Sigmoid colon (tissue), 6 donors: ENCODE measurements at regions not wholly inside any gene's neighbourhood (a gene's known extent, or its start where the extent isn't known, plus 50 kb on each side); places are given as distances from the start of the nearest gene placed in this dataset.

Experiments used
- DNase-seq: peaks from one replicate; pipeline ENCODE4 v3.0.0-alpha.2; 2019
- H3K27ac ChIP-seq, 4 donors: fragments of 200-600 bp; sonication (generic); one replicate each; pipeline ENCODE4 v1.5.1; 2016 to 2019; ENCODE audit warnings: mild to moderate bottlenecking in 1 of 4
- H3K27me3 ChIP-seq, 3 donors: fragments of 200-600 bp; sonication (generic); one replicate each; pipeline ENCODE4 v1.5.1; 2019; ENCODE audit warnings: mild to moderate bottlenecking in 1 of 3
- H3K36me3 ChIP-seq, 4 donors: fragments of 200-600 bp; sonication (generic); one replicate each; pipeline ENCODE4 v1.5.1; 2016 to 2019
- H3K4me1 ChIP-seq, 4 donors: fragments of 200-600 bp; sonication (generic); one replicate each; pipeline ENCODE4 v1.5.1; 2017 to 2019
- H3K4me3 ChIP-seq, 4 donors: fragments of 200-600 bp; sonication (generic); one replicate each; pipeline ENCODE4 v1.5.1; 2017 to 2019; ENCODE audit warnings: mild to moderate bottlenecking in 2 of 4, moderate library complexity in 1 of 4
- H3K9me3 ChIP-seq, 4 donors: fragments of 200-600 bp in 3 of 4; sonication (generic) in 3 of 4; one replicate each; pipeline versions ENCODE4 v1.5.1 to v1.6.1; 2013 to 2019
- EP300 ChIP-seq, 4 donors: sonication (generic); formaldehyde crosslinking; IDR thresholded peaks; one replicate each; pipeline ENCODE4 v1.6.1; 2017; ENCODE audit warnings: antibody characterized with exemption in 4 of 4
- POLR2A ChIP-seq, 2 donors: fragments of 450-650 bp; IDR thresholded peaks; one replicate each; pipeline ENCODE4 v1.6.1; 2016; ENCODE audit warnings: antibody characterized with exemption in 2 of 2, mild to moderate bottlenecking in 2 of 2, moderate library complexity in 2 of 2
- POLR2AphosphoS5 ChIP-seq, 4 donors: sonication (generic); formaldehyde crosslinking; IDR thresholded peaks; one replicate each; pipeline ENCODE4 v1.6.1; 2017; ENCODE audit warnings: antibody characterized with exemption in 4 of 4
- WGBS, 2 donors: extraction: QIAGEN DNeasy Blood & Tissue Kit; methylation state at CpG; one replicate each; pipeline ENCODE4 v1.1.7; 2013; 5-methylcytosine and 5-hydroxymethylcytosine counted together
- intact Hi-C: fragments of 100-400 bp; cut with DNase I; formaldehyde crosslinking; loops from one replicate; pipeline ENCODE4 v1.15.1; 2023
- TF ChIP-seq, protein P1 (sequence below), 4 experiments: fragments of 450-650 bp in 3 of 4; fragments of 200-600 bp in 1 of 4; IDR thresholded peaks; one replicate each; pipeline ENCODE4 v1.5.1; 2016 to 2019; ENCODE audit warnings: antibody characterized with exemption in 4 of 4, mild to moderate bottlenecking in 3 of 4, moderate library complexity in 2 of 4
- donor health status: healthy with polysubstance abuse.
- donor health status: healthy.

DNA sequence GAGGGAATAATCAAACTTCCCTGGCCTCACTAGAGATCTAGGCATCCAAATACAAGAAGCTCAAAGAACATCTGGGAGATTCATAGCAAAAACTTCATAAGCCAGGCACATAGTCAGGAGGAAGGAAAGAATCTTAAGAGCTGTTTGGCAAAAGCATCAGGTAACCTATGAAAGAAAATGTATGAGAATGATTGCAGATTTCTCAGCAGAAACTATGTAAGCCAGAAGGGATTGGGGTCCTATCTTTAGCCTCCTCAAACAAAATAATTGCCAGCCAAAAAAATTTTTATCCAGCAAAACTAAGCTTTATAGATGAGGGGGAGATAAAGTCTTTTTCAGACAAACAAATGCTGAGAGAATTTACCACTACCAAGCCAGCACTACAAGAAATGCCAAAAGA lies 1036.3 kb downstream of the TBL1XR1 start:
- TF ChIP-seq POLR2A (IDR thresholded peaks at IDR 0.05), result no peak
- no peak for TF ChIP-seq POLR2AphosphoS5 (IDR thresholded peaks at IDR 0.05)
- no peak for TF ChIP-seq EP300 (IDR thresholded peaks at IDR 0.05)
- TF ChIP-seq, protein P1, sequence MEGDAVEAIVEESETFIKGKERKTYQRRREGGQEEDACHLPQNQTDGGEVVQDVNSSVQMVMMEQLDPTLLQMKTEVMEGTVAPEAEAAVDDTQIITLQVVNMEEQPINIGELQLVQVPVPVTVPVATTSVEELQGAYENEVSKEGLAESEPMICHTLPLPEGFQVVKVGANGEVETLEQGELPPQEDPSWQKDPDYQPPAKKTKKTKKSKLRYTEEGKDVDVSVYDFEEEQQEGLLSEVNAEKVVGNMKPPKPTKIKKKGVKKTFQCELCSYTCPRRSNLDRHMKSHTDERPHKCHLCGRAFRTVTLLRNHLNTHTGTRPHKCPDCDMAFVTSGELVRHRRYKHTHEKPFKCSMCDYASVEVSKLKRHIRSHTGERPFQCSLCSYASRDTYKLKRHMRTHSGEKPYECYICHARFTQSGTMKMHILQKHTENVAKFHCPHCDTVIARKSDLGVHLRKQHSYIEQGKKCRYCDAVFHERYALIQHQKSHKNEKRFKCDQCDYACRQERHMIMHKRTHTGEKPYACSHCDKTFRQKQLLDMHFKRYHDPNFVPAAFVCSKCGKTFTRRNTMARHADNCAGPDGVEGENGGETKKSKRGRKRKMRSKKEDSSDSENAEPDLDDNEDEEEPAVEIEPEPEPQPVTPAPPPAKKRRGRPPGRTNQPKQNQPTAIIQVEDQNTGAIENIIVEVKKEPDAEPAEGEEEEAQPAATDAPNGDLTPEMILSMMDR (IDR thresholded peaks at IDR 0.05), result no peak
- Histone ChIP-seq H3K27me3 (no peaks in the 10 kb centered on the region), H3K27ac (no peak overlapping the region), H3K4me1 (no peaks in the 10 kb centered on the region), H3K9me3 (peaks cover 0 to 2% (median 0%) of the 10 kb centered on the region in 4 donors), H3K4me3 (no peak overlapping the region), H3K36me3 (no peaks in the 10 kb centered on the region)
- DNase-seq, result no peak
- intact Hi-C loops, result no loop called here

DNA sequence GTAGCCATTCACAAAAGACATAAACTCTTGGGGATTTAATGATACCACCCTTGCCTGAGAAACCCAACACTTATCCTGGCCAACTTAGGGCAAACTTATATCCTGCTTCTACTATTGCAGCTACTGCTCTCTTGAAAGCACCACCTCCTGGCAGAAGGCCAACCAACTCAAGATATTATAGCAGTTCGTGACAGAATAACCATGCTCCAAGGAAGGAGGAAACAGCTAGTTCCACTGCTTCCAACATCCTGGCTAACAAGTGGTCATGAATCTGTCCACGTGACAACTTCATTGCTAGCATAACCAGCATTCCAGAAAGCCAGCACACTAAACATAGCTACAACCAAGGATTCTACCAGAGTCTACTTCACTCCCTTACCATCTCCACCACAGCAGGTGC lies 1037.5 kb downstream of the TBL1XR1 start:
- Histone ChIP-seq H3K27ac (no peak overlapping the region), H3K4me3 (no peak overlapping the region), H3K9me3 (peaks cover 0 to 2% (median 0%) of the 10 kb centered on the region in 4 donors), H3K4me1 (no peaks in the 10 kb centered on the region), H3K36me3 (no peaks in the 10 kb centered on the region), H3K27me3 (no peaks in the 10 kb centered on the region)
- no peak for DNase-seq
- intact Hi-C loops, result no loop called here
- 34 to 75% methylated on average over 2 of the region's 2 CpGs for WGBS, 2 donors
- TF ChIP-seq, protein P1 (IDR thresholded peaks at IDR 0.05), result no peak

DNA sequence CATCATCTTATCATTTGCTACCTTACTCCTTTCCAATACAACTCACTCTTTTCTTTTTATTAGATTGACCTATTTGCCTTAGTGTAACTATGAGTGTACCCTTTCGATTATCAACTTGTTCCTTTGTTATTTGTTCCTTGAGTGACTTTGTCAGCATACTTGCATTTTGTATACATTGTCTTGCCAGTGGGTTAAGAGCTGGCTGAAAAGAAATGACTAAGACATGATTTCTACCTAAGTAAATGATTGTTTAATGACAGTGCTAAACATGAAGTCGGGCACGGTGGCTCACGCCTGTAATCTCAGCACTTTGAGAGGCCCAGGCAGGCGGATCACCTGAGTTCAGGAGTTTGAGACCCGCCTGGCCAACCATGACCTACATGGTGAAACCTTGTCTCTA lies 1042.3 kb downstream of the TBL1XR1 start:
- Histone ChIP-seq H3K27me3 (no peaks in the 10 kb centered on the region), H3K4me3 (no peak overlapping the region), H3K9me3 (no peaks in the 10 kb centered on the region), H3K36me3 (no peaks in the 10 kb centered on the region), H3K27ac (no peak overlapping the region), H3K4me1 (no peaks in the 10 kb centered on the region)
- intact Hi-C loops, result no loop called here
- no peak for DNase-seq
- no peak for TF ChIP-seq POLR2A (IDR thresholded peaks at IDR 0.05)
- TF ChIP-seq, protein P1 (IDR thresholded peaks at IDR 0.05), result no peak
- TF ChIP-seq EP300 (IDR thresholded peaks at IDR 0.05), result no peak
- no peak for TF ChIP-seq POLR2AphosphoS5 (IDR thresholded peaks at IDR 0.05)
- 84 to 85% methylated on average over 6 of the region's 6 CpGs for WGBS, 2 donors

DNA sequence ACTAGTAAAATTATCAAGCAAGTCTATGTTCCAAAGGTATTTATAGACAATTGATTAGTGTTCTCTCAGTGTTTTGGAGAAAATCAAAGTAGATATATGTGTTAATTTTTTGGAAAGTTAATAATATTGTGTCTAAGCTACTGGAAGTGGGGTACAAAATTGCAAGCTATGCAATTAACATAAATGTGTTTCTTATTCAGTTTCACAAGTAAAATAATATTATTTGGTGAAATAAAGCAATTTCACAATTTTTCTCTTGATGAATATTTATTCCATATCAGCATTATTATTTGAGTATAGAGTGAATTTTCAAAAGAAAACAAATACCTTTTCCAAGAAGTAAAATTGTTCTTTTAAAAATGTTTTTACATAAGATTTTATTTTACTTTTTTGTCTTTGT lies 1047.7 kb downstream of the TBL1XR1 start:
- intact Hi-C loops, result no loop called here
- no peaks in the 10 kb centered on the region for H3K9me3 ChIP-seq

DNA sequence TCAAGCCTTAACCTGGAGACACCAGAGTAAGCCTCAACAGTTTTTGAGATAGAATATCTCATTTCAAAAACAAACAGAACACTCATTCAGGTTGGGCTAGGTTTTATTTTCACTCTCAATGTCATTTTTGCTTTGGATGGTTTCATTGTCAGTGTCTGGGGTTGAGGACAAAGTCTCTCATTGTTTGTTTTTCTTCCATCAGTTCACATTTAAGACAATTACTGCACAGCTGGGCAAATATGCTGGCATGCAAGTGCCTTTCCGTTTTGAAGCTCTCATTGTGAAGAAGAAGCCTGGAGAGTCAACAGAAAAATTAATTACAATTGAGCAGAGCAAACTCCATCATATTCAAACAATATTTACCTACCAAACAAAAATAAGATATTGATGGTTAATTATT lies 1050.0 kb downstream of the TBL1XR1 start:
- Histone ChIP-seq H3K27me3 (no peaks in the 10 kb centered on the region), H3K36me3 (no peaks in the 10 kb centered on the region), H3K9me3 (no peaks in the 10 kb centered on the region), H3K4me1 (peaks cover 0 to 3% (median 0%) of the 10 kb centered on the region in 4 donors), H3K27ac (no peak overlapping the region), H3K4me3 (no peak overlapping the region)
- no peak for TF ChIP-seq POLR2A (IDR thresholded peaks at IDR 0.05)
- TF ChIP-seq, protein P1 (IDR thresholded peaks at IDR 0.05), result no peak
- no peak for TF ChIP-seq EP300 (IDR thresholded peaks at IDR 0.05)
- TF ChIP-seq POLR2AphosphoS5 (IDR thresholded peaks at IDR 0.05), result no peak
- DNase-seq, result no peak
- intact Hi-C loops, result no loop called here
- WGBS, 2 donors, result 11 to 52% methylated on average over 1 of the region's 1 CpG

More for the DNA sequence above, 1047.7 kb downstream of the TBL1XR1 start:
- Histone ChIP-seq H3K4me3 (no peak overlapping the region), H3K27me3 (no peaks in the 10 kb centered on the region), H3K27ac (no peak overlapping the region), H3K36me3 (no peaks in the 10 kb centered on the region), H3K4me1 (no peaks in the 10 kb centered on the region)
- TF ChIP-seq, protein P1 (IDR thresholded peaks at IDR 0.05), result no peak
- TF ChIP-seq POLR2AphosphoS5 (IDR thresholded peaks at IDR 0.05) (no peak), EP300 (IDR thresholded peaks at IDR 0.05) (no peak), POLR2A (IDR thresholded peaks at IDR 0.05) (no peak)
- no peak for DNase-seq
